GM21423 (cell line): ENCODE measurements at regions not wholly inside any gene's neighbourhood (a gene's known extent, or its start where the extent isn't known, plus 50 kb on each side); places are given as distances from the start of the nearest gene placed in this dataset.

Source experiments
- ATAC-seq: cut with Tn5 transposase; IDR thresholded peaks from one replicate; pipeline ENCODE4 v1.9.1; 2021; ENCODE audit warnings: mild to moderate bottlenecking, moderate library complexity; ENCODE audit not compliant: unreplicated experiment

DNA sequence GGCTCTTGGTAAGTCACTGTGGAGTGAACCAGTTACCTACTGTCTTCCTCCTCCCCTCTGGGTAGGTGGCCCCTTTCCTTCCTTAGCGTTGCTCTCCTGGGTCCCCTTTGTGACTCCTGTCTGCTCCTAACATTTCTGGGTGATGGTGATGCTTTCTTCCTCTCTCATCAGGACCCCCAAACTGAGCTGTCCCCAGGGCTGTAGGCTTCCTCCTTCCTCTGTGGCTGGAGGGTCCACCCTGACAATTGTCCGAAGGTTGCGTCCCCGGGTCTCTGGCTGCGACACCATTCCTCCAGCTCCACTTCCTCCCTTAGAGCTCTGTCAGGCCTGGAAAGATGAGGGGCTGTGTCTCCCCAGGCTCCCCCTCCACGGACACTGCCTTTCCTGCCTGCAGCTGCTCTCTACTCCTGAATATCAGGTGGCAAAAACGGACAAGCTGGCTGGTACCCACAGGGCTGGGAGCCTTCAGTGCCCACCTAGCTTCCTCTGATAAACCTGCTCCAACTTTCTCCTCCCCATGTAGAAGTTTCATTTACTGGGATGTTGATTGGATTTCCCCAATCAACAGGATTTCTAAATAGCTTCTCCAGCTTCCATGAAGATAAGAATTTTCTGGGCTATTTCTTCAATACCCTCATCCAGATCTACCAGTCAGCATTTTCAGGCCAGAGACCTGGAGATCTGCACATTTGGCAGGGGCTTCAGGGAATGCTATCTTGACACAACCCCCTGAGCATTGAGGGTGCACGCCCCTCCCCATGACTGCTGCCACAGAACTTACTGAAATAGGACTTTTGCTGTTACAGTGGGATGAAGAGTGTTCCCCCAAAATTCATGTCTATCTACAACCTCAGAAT, 506.5 kb downstream of the TCERG1L start:
- no peak for ATAC-seq

DNA sequence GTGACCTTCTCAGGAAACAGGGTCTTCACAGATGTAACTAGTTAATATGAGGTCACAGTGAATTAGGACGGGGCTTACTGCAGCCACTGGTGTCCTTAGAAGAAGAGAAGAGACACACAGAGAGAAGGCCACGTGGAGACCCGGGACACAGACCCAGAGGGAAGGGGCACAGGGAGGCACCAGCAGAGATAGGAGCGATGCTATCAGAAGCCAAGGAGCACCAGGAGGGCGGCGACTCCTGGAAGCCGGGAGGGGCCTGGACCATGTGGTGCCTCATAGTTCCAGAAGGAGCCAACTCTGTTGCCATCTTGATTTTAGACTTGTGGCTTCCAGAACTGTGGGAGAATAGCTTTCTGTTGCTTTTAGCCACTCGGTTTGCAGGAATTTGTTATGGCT, 505.9 kb downstream of the TCERG1L start:
- ATAC-seq, result no peak

DNA sequence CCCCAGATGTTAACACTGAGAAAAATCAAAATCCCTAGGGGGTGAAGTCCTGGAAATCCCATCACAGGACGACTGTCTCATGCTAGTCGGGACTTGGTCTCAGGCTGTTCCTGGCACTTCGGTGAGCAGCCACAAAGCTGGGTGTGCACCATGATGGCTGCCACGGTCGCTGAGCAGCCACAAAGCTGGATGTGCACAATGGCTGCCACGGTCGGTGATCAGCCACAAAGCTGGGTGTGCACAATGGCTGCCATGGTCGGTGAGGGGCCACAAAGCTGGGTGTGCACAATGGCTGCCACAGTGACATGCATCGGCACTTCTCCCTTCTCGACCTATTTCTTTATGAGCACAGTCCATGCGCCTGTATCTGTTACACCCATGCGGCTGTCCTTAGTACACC, 505.1 kb downstream of the TCERG1L start:
- no peak for ATAC-seq

DNA sequence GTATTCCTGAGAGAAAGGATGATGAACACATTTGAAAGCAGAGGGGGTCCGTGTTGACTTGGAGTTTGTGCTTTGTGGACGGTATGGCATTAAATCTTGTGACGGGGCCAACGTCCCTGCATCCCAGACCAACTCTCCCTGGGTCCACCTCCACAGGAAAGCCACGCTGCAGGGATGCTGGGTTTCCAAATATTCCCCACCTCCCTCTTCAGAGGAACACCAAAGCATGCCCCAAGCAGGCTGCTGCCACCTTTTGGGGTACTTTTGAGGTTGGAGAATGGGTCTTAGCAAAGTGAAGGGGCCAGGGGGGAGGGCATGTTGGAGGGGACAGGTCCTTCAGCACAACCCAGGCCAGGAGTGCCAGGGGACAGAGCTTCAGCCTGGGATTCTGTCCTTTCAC, 504.4 kb downstream of the TCERG1L start:
- no peak for ATAC-seq

DNA sequence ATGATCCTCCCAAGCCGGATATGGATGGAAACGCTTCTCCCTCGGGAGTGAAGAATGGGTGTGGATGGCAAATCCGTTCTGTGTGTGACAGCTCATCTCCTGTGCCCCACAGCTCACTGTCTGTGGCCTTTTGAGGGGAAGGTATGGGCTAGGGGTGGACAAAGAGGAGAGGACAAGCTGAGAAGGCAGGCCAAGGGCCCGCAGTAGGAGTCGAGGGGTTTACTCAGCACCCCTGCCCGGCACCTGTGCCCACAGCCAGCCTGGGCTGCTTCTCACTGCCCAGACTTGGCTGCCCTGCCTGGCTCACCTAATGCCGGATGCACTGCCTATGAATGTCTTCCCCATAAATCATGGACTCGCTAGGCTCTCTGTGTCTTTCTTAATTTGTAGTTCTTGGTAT, 503.8 kb downstream of the TCERG1L start:
- ATAC-seq, result no peak

DNA sequence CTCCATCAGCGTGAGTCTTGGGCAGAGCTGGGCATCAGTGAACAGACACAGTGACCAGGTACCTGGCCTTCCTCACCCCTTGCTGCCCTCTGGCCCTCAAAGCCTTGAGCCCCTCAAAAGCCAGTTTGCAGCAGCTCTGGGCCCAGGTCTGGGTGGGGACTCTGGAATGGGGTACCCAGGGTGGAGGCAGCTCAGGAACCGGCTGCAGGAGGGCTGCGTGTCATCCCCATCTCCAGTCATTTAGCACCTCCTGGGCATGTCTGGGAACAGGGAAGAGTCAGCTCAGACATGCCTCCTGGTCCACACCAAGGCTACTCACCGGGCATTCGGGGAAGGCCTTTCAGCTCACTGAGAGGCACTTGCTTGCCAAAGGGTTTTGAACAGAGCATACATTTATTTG, 503.3 kb downstream of the TCERG1L start:
- no peak for ATAC-seq

DNA sequence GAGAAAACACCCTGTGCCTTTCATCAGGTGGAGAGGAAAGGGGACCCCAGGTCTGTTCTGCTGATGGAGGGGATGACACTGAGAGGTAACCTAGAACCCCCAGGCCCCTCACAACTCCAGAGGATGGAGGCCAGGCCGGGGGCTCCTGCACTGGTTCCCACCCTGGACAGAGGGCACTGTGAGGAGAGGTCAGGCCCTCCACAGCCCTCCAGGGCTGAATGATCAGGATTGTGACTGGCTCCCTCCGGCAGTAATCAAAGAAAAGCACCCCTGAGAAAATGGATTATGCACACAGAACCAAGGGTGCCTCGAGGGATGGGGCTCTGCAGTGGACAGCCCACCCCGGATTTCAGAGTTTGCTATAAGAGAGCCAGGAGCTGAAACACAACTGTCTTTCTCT, 502.8 kb downstream of the TCERG1L start:
- no peak for ATAC-seq

DNA sequence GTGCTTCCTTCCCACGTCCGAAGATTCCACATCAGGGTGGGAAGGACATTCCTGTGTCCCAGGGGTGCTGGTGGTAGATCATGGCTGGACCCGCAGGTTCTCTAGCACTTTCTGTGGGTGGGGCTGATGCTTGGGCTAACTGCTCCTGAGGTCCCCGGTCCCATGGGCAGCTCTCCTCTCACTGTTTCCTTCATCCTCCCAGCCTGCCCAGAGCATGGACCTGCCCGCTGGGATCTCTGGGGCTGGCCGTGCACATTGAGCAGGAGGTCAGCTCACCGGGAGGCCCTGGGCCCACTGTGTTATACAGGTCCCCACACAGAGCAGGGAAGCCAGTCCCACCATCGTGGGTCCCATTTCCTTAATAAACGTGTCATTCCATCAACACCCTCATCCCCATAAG, 502.3 kb downstream of the TCERG1L start:
- ATAC-seq, result no peak

DNA sequence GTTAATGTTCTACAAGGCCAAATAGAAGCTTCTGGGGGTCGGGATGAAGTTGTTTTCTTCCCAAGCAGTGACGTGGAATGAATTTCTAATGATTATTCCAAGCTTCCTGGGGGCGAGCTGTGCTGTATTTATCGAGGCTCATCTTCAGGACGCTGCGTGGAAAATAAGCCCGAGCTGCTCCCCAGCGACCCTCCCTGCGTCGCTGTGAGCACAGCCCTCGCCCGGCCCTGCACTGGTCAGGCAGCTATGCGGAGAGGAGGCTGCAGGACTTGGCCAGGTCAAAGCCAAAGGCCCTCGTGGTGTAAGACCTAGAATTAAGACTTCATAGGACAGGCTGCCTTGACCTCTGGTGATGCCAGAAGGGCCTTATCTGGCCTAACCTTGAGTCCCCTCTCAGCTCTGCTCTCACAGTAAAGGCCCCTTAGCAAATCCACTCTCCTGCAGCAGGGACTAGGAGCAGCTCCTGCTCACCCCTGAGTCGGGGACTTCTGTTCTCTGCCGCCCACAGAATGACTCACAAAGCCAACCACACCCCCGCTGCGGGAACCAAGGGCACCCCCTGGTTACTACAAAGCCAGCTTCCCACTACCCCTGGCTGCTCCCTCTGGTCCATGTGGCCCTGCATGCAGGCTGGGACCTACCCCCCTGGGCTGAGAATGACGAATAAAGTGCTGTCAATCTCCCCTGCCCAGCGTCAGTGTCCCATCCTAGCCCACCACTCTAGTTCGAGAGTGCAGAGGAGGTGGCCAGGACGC, 501.6 kb downstream of the TCERG1L start:
- no peak for ATAC-seq

DNA sequence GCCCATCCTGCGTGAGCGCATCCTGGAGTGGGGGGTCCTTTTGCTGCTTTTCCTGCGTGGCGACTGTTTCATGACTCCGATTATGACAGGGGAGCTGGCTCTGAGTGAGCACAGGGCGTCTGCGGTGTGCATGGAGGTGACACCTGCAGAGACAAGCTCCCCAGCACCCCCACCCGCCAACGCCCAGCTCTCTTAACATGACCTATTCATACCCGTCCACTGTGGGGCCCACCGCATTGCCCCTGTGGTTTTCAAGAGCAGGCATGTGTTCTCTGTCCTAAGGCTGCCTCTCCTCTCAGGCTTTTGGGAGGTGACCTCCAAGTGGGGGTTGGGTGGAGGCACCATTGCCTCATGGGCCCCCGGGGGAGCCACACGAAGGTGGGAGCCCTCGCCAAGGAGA, 500.7 kb downstream of the TCERG1L start:
- no peak for ATAC-seq

DNA sequence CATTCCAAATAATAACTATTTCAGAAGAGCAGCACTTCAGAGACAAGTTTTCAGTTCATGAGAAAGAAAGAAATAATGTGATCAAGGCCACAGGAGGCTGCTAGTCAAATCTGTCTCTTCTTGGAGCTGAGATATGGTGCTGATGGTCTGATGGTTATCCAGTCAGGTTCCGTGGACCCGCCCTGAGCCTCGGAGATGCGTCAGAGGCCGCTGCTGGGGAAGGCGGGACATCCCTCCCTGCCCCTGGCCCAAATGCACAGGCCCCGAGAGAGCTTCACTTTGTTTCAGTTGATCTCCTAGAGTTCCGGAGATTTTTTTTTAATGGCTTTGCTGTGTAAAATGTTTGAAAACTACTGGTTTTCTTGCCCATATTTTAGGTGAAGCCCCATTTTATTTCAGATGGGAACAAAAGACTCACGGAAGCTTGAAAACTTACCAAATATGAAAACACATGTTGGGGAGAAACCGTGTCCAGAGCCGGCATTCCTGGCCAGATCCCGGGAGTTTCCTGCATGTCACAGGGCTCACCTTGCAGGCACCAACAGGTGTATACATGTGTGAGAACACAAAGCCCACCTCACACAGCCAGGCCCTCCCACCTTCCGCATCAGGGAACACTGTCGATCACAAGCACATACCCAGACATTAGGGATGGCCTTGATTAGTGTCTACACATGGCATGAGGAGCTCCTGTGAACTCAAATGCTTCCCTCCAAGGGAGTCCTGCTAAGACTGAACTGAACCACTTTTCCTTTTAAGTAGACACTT, 499.0 kb downstream of the TCERG1L start:
- ATAC-seq, result no peak

DNA sequence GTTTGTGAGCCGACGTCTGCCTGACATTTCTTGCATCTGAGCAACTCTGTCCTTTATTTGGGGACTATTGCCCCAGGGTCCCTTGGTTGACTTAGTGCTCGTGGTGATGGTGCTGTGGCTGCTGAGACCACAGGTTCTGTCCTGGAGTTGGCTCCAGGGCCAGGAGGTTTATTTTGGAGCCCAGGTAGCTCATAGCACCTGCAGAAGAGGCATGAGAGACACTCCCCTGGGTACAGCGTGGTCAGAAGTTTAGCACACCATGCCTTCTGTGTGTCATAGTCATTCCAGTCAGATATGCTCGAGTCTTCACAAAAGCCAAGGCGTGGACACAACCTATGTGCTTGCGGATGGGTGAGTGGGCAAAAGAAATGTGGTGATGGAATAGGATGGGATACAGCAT, 496.9 kb downstream of the TCERG1L start:
- no peak for ATAC-seq

DNA sequence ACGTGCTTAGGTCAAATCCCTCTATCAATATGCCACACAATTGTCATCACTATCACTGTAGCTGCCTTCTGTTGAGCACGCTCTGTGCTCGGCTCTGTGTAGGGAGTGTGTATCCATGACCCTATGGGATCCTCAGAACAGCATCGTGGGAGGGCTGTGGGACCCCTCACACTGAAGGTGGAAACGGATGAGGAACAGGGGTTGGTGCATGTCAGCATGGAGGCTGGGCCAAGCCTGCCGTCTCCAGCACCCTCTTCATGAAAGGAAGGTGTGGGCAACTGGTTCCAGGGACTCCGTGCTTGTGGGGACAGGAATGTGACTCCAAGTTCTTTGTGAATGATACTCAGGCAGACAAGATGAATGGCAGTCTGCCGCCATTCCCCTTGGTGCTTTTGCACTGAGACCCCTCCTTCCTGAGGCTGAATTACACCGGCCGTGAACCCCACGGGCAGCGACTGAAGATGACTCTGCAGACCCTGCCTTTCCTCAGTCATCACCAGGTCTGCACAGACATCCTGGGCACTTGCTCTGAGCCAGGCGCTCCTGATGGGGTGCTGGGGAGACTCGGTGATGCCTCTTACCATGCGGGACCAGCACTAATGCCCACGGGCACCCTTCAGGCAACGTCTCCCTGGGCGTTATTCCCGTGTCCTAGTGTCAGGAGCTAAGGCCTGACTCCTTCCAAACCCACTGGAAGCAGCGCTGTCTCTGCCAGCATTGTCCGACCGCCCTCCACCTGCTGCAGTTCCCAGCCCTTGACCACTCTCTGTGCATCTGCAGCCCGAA, 495.2 kb downstream of the TCERG1L start:
- ATAC-seq, result no peak

DNA sequence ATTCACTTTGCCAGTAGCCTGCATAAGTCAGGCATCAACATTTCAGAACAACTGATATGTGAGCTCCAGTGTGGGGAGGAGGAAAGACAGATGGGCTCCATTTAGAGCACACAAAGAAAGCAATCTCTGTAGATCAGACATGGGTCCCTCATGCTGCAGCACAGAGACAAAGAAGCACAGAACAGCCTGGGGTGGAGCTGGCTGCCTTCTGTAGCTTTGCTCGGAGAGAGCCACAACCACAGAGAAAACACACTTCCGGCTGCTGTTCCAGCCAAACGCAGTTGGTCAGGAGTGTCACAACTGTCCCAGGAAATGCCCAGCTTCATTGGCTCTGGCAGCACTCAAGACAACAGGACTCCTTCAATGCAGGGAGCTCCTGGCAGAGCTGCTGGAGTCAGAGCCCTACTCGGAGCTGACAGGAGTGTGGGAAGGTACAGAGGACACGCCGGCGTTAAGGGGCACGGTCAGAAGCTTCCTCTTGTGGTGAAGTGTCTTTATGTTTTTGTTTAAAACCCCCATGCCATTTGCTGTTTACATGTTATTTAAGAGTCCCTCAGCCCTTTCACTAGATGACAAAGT, 494.4 kb downstream of the TCERG1L start:
- ATAC-seq, result no peak

DNA sequence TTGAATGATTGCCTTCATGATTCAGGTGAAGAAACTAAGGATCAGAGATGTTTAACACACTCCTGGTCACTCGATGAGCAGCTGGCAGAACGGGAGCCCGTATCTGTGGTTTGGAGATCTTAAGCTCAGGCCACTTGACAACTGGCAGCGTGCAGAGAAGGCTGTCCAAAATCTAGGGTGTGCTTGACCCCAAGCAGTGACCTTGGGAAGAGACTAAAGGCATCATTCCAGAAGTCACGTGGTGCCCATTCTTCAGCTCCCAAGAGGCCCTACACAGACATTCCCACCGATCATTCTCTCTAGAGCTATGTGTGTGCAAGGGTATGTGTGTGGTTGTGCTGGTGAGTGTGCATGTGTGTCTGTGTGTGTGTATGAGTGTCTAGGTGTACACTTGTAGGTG, 493.8 kb downstream of the TCERG1L start:
- ATAC-seq, result no peak

DNA sequence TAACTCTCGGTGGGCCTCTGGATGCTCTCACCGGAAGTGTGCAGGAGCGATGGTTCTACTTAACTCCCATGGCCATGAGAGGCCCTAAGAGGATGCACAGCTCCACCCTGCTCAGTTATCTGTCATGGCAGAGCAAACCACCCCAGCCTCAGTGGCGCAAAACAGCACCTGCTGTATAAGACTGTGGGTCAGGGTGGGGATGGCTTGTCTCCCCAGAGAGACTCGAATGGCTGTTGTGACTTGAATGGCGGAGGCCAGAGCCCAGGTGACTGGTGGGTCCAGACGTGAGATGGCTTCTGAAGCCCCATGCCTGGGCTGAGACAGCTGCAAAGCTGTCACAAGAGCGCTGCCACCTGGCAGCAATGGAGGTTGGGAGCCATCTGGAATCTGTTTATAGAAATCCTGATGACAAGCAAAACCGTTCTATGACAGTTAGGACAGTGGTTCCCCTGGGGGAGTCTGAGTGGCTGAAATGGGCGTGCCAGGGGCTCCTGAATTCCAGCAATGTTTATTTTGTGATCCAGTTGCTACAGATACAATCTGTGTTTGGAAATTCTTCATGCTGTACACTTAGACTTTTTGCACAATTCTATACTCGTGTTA, 490.5 kb downstream of the TCERG1L start:
- no peak for ATAC-seq

DNA sequence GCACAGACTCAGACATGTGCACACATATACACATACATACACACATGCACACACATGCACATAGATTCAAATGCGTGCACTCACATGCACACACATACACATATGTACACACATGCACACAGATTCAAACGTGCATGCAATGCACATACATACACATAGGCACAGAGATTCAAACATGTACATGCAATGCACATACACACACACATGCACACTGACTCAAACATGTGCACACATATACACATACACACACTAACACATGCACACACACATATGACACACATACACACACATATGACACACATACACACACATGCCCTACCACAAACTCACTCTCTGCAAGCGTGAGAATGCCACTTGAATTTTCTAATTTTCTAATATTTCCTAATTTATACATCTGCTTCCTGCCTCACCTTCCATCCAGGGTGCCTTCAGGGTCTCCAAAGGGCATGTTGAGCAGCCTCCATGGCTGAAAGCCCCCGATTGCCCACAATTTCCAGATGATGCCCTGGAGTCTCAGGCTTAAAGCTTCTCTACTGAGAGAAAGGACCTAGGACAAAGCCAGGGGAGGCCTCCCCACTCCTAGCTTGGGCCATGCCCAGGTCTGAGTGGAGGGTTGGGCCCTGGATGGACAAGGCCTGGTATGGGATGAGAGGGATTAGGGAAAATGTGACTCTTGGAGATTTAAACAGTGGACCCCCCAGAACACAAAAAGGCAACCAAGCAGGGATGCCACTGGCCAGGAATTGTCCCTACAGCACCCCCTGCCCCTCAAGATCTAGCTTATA, 487.1 kb downstream of the TCERG1L start:
- no peak for ATAC-seq

DNA sequence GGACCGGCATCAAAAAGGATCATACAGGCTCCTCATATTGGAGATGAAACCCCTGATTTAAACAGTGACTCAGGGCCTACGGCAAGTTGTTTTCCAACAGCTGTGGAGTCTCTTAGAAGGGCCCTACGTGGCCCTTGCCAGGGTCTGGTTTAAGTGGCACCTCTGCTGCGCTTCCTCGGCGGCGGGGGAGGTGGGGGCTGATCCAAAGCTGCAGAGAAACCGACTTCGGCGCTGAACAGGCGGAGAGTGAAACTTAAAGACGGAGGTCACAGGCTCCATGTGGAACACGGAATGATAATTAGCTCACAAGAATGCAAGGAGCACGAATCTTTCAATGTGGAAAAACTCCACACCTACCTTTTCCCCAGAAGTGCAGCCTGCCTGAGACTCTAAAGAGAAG, 477.9 kb downstream of the TCERG1L start:
- no peak for ATAC-seq

DNA sequence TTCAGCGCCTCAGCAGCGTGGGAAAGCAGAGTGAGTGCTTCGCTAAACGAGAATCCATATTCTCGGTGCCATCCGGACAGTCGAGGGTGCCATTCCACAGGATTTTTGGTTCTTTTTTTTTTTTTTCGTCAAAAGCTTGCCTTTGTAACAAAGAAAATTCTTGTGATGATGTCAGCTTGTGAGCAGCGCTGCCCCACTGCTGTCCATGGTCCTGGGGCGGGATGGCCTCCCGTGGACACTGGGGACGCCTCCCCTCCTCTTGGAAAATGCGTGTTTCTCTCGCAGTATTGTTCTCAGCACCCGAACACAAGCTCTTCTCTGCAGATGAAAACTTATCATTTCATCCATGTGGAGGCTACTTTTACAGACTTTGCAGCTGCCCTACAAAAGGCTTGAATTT, 477.4 kb downstream of the TCERG1L start:
- ATAC-seq, result no peak
